GM23248 (cell line): ENCODE measurements at regions not wholly inside any gene's neighbourhood (a gene's known extent, or its start where the extent isn't known, plus 50 kb on each side); places are given as distances from the start of the nearest gene placed in this dataset.

Experiments used
- EZH2 ChIP-seq: fragments of 200-600 bp; sonication (generic); IDR thresholded peaks from 2 replicates; pipeline ENCODE4 v1.6.1; 2018; ENCODE audit warnings: antibody characterized with exemption, mild to moderate bottlenecking; ENCODE audit not compliant: insufficient read depth, poor library complexity, severe bottlenecking
- EZH2phosphoT487 ChIP-seq: fragments of 200-600 bp; sonication (generic); IDR thresholded peaks from 2 replicates; pipeline ENCODE4 v1.6.1; 2018; ENCODE audit warnings: antibody characterized with exemption, moderate library complexity, mild to moderate bottlenecking, low read depth; ENCODE audit not compliant: insufficient read depth

DNA sequence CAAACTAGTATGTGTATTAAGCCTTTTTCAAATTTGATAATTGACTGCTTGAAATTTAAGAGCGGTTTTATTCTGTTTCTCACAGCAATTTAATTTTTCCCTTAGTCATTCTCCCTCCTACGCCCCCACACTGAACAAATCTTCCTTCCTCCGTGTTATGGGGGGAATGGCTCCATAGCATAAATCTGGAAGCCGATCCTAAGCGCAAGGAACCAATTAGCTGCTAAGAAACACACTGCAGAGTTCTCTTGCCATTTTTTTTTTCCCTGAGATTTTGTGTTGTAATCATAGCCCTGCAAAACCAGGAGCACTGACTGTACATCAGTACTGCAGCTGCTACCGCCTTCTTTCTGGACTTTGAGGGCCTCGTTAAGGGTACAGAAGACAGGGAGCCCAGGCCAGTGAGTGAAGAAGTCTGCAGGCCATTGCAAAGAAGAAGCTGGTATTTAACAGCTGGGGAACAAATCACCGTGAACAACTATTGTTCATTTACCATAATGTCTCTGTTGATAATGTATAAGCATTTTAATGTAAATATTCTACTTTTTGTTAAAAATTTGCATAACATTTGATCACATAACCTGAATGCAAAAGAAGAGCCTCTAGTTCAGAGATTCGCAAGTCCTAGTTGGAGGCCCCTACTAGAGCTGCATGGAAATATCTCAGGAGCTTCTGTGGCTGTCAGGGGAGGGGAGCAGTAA lies 264.0 kb downstream of the LRATD1 start:
- TF ChIP-seq EZH2 (no peak), EZH2phosphoT487 (no peak)
